DMS153 (cell line): ENCODE measurements at regions not wholly inside any gene's neighbourhood (a gene's known extent, or its start where the extent isn't known, plus 50 kb on each side); places are given as distances from the start of the nearest gene placed in this dataset.

Experiments used
- DNase-seq: peaks from one replicate; lab custom pipeline; 2025; lab: John Stamatoyannopoulos, UW

DNA sequence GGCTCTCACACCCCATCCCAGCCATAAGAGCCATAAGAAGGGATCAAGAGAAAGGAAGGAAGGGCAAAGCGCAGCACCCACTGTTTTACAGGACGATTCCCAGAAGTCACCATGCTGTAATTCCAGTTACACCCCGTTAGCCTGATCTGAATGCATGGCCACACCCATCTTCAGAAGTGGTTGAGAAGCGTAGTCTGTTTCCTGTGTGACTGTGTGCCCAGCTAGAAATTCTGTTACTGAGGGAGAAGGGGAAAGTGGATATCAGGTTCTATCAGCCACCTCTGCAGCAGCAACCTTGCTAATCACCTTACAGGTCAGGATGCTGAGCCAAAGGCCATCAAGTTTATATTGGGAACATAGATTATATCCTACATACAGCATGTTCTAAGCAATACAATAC is 260.0 kb downstream of the ABHD5 start:
- peak; percentile 53 for DNase-seq

DNA sequence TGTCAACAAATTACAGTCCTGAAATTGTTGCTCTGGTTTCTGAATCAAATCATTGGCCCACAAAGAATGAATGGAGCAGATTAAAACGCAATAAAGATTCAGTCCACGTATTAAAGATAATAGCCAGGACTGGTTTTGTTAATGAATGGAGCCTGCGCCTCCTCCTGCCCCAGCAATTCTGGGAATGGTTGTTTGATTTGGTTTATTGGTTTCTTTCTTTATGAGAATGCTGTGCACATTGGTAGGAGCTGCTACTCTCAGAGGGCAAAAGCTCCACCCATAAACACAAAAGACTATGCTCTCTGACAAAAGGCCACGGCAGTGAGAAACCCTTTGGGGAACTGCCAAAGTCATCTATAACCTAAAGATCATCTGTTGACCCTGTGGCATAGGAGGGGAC is 261.1 kb downstream of the ABHD5 start:
- peak; percentile 49 for DNase-seq

DNA sequence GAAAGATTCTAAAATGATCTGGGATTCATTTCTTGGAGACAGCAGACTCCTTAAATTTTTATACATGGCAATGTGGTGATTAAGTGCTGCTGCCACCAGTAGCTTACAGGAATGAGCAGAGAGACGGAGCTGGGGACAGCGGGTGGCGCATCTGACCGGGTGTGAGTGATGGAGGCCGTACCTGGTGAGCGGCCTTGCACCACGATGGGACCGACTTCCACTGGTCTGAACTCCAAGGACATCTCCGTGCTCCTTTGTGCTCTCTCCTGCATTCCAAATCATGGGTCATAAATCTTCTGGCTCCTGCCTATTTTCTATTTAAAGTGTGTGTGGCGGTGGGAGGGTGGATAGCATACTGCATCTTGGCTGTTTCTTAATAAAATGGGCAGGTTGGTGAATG is 262.6 kb downstream of the ABHD5 start:
- DNase-seq = no peak

DNA sequence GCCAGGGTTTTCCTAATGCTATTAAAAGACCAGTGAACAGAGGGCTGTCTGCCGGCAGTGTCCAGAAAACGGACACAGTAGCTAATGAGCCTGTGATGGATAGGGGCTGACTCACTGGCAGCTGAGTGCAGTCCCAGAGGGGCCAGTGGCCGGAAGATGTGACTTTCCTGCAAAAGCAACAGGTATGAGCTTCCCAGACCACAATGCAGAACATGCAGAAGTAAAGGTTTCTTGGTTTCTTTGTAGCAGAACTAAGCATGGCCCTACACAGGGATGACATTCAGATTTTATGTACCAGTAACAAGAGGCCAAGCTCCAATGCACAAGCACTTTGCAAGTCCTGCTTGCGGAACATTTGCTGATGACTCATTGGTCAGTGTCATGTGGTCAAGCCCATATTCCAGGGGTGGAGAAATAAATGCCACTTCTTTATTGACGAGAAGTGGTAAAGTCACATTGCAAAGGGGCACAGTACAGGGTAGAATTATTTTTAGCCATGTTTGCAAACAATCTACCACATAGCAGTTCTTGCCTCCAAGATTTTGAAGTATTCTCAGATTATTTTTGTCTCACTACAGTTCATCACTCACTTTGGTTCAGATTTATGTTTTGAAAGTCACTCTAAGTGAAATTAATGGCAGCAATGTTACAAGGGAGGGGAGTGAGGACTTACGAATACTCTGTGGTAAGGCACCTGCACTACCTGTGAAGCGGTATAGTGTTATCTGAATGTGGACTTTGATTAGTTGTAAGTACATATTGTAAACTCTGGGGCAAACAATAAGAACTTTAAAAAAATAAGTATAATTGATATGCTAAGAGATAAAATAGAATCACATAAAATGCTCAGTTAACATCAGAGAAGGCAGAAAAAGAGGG is 263.3 kb downstream of the ABHD5 start:
- DNase-seq = no peak

DNA sequence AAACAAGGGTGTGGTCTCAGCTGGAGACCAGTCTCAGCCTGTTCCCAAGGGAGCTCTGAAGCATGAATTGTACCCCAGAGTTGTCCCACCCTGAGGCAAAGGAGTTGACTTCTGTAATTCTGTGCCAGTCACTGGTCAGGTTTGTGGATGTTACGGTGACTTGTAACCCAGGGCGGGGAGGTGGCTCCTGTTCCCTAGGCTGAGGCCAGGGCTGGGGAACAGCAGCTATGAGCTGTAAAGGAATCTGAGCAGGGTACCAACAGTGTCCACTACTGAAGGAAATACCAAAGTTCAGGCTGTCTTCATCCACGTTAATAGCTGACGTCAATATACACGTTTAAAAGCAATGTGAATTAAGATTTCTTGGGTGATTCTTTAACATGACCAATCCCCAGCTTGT is 266.2 kb downstream of the ABHD5 start:
- DNase-seq = no peak

DNA sequence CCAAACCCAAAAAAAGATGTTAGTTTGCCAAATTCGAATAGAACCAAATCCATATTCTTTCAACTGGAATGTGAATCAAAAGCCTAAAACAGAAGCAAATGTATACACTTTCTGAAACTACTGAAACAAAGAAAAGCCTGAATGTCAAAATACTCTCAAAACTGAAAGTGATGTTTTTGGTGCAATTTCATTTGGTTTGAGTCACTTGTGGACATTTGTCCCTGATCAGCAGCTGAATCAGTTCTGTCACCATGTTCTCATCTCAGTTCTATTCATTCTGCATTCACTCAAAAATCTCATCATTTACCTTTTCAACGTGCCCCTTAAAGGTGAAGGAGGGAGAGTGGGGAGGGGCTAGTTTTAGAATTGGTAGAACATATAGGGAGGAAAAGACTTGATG is 266.8 kb downstream of the ABHD5 start:
- DNase-seq = no peak

DNA sequence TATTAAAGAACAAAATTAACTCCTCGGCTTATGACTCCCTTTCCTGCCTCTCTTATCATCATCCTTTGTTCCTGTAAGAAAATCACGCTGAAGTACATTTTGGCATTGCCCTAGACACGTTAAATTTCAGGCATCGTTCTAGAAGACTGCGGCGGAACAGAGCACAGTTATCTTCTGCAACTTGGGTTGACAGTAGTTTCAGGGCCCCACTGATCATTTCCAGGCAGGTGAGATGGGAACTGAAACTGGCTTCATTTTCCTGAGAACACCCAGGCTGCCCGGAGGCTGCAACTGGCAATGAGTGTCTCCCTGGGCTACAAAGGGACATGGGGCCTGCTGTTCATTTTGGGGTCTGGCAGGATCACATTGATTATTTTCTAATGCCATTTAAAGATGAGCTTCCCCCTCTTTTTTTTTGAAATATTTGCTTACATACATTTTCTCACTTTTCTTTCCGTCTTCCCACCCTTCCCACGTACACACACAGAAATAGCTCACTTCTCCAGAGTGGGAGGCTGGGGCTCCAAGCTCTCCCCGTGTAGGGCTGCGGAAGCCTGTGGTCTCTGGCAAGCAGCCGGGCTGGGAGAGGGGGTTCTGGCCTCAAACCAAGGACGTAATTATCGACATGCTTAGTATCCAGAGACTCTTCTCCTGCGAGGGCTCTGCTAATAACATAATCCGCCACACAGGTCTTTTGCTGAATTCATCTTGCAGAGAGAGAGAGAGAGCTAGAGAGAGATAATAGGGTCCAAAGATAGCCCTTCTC is 267.4 kb downstream of the ABHD5 start:
- no peak for DNase-seq

DNA sequence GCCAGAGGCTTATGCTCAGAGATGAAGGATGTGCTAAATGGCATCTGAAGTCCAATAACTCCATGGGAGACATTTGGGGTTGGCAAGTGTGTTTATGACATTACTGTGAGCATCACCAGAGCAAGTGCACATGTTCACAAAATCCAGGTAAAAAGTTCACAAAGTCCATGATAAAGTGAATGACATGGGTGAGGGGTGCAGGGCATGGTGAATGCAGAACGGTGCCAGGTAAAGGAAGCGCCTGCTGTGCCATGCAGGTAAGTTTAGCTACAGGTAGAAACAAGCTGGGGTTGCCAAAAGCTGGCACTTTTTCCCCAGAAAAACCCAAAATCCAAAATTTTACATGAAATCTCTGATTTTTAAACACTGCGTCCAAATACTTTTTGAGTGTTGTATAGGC is 268.2 kb downstream of the ABHD5 start:
- no peak for DNase-seq

DNA sequence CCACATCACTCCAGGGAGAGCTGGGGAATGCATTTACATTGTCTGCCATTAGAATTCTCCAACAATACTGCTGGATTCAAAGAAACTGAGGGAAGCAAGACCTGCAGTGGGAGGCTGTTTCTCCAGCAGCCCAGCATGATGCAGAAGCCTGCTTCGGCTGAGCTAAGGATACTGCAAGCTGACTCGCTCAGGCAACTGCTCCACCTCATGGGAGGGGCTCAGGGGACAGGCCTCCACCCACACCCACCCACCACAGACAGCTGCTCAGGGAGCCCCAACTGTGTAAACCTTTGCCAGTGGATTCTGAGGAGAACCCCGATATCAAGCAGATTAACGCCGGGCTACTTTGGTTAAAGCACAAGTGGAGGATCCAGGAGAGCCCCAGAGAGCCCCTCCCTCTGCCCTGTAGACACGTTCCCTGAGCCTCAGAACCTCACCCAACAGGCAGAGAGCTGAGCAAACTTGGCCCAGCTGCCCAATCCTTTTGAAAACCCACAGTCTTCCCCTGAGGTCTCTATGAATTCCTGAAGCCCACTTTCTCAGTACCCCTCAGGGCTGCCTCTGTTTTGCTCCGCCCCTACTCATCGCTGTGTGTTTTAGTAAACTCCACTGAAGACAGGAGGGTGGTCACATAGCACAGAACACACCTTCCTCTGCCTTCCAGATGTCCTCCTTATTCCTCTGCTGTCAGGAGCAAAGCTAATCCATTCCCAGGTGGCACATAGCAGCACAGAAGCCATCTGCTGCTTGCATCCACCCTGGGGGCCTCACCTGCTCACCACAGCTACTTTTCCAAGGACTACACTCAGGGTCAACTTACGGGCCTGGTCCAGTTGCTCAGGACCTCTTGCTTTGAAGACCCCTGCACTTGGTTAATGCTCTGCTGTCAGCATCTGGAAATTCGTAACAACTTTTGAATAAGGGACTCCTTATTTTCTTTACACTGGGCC is 269.0 kb downstream of the ABHD5 start:
- DNase-seq = no peak

DNA sequence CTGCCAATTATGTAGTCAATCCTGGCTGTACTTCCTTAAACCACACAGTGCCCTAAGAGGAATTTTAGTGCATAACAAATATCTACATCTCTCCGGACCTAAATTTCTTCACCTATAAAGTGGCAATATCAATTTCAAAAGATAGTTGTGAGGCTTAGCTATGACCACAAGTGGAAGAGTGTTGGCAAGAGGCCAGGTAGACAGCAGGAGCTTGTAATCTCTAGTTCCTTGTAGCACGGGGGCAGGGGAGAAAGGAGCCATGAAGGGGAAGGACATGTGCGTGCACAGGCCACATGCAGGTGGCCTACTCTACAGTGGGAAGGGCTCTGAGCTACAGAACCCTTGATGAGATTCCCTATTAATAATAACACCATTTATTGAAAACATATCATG is 269.7 kb downstream of the ABHD5 start:
- DNase-seq = peak; percentile 17

DNA sequence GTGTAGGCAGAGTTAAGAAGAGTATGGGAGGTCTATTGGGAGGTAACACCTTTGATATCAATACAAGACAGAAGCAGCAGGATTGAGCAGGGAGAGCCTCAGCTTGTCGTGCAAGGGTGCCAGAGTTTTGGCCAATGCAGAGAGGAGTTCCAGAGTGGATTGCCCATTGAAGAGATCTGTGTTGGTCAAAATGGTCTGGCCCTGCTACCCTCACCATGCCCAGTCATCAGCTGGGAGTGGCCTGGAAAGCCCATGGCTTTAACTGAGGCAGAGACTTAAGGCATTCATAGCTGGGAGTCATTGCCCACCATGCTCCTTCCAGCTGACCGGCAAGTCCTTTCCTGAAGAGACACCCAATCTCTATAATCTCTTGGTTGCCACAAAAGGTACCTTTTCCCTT is 271.3 kb downstream of the ABHD5 start:
- no peak for DNase-seq

DNA sequence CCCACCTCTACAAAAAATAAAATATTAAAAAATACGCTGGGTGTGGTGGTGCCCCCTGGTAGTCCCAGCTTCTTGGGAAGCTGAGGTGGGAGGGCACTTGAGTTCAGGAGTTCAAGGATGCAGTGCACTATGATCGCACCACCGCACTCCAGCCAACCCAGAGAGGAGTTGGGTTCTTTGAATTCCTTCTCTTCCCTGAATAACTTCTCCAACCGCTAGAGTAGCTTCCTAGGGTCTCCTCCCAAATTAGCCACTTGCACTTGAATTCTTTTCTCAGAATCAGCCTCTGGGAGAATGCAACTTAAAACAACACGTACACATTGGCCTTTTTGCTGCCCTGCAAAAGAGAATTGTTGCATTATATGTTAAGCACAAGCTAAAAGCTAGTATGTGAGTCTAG is 272.5 kb downstream of the ABHD5 start:
- no peak for DNase-seq

DNA sequence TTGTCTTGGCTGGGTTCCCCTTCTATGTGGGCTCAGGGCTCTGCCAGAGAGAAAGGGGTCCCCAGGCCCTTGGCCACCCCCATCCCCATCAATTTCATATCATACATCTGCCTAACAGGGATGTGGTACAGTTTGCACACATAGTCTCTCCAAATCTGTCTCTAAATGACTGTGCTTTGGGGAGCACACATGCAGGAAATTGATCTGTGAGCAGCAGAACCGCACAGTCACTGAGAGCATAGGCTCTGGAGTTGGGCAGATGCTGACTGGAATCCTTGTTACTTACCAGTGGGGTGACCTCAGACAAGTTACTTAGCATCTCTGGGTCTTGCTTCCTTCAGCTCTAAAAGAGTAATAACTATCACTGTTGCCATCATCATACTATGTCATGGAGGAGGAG is 273.9 kb downstream of the ABHD5 start:
- no peak for DNase-seq

DNA sequence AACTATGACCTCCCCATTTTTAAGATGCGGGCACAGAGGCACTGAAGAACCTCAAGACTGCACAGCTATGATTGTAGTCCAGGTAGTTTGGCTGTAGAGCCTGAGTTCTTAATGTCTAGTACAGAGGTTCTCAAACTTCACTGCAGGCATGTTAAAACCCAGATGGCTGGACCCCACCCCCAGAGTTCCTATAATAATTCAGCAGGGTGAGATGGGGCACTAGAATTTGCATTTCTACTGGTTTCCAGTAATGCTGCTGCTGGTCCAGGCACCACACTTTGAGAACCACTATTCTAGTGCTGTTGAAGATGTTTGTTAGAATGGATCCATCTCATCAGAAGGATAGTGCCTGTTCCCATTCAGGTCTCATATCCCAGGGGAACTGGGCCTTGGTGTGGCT is 274.9 kb downstream of the ABHD5 start:
- no peak for DNase-seq

DNA sequence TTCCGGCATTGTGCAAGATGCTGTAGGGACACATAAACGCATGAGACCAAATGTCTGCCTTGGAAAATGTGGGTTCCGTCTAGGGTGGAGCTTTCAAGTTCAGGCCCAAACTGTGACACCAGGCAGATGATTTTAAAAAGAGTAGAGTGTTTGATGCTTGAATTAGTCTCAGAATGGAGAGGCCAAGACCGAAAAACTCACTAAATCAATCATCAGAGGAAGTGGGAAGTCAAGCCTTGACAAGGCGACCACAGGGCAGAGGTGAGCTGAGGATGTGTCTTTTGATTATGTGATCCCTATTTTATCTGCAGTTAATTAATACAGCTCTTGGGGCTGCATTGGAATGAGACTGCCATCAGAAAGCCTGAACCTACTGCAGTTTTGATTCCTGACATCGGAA is 275.4 kb downstream of the ABHD5 start:
- no peak for DNase-seq

DNA sequence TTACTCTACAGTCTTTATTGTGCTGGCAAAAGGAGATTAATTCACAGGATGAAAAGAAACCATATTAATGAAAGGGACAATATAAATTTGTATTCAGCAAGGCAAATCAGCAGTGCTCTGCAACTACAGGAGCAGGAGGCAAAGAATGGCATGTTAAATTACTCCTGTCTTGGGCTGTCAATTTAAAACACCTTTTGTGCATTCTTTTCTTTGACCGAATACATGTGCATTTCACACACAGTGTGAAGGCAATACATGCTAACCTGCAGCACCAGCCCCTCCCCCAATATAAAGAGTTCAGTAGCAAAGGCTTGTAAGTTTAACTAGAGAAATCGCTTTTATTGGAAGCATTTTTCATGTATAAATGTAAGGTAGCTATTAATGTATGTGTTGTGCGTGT is 275.2 kb upstream of the TOPAZ1 start:
- DNase-seq = no peak

DNA sequence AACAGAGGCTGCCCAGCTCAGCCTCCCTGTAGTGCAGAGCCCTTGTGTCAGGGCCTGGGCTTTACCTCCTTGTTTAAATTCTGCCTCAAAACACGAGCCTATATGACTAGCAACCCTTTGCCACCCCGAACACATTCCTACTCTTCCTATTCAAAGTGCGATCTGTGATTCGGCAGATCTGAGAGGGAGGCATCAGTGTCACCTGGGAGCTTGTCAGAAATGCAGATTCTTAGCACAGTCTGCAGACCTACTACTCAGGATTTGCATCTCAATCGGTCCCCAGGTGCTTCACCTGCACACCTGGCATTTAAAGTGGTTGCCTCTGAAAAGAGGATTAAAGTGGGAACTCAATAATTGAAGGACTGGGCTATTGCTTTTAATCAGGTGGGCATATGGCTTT is 273.2 kb upstream of the TOPAZ1 start:
- DNase-seq = peak; percentile 18

DNA sequence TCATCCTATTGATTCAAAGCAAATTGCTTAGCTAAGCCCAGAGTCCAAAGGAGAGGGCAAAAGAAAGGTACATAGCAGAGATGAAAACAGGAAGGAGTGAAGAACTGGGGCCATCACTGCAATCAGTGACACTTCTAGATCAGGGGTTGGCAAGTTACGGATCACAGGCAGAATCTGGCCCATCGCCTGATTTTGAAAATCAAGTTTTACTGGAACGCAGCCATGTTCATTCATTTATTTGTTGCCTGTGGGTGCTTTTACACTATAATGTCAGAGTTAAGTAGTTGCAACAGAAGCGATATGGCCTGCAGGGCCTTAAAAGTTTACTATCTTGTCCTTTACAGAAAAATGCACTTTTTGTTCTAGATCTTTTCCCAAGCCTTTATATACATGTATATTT is 271.7 kb upstream of the TOPAZ1 start:
- no peak for DNase-seq

DNA sequence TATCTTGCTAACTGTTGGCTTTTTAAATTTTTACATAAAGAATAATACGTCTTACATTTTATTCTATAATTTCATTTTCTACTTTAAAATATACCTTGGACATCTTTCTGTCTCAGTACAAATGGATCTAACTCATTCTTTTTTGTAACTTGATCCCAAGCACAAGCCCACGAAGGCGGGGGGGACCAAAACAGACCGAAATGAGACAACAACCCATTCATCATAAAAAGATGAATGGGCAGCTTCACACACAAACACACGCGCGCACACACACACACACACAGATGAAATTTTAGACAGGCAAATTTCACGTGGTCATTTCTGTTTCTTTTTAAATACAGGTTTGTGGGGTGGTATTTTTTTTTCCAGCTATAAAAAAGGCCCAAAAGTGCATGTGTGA is 271.3 kb upstream of the TOPAZ1 start:
- DNase-seq = no peak

DNA sequence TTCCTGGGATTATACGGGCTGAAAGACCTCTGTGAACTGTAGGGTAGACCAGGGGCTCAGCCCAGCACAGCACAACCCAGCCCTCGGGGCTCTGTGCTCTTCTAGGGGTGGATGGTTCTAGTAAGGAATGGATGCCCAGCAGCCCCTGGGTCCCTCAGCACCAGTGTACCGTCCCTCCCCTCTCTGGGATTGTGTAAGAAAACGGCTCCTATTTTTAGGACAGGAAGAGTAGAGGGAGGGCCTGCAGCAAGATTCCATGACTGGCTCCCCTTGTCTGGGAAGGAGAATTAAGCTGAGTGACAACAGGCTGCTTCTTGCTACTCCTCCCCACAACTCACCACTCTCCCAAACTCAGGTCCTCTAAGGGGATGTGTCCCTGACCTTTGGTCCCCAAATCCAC is 270.8 kb upstream of the TOPAZ1 start:
- no peak for DNase-seq

DNA sequence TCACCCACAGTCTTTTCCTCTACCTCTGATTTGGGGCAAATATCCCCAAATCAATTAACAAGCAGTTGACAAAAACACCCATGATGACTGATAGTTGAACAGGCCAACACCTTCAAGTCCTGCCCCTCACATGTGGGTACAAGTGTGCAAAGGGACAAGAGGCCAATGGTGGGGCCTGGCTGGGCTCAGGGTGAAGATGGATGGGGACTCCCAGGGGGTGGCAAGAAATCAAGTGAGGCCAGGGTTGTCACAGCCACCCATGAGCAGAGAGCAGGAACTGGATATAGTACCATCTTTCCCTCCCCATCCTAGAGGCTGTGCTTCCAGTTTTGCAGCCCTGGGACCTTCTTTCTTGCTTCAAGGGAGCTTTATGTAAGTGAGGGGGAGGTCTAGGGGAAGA is 270.2 kb upstream of the TOPAZ1 start:
- no peak for DNase-seq

DNA sequence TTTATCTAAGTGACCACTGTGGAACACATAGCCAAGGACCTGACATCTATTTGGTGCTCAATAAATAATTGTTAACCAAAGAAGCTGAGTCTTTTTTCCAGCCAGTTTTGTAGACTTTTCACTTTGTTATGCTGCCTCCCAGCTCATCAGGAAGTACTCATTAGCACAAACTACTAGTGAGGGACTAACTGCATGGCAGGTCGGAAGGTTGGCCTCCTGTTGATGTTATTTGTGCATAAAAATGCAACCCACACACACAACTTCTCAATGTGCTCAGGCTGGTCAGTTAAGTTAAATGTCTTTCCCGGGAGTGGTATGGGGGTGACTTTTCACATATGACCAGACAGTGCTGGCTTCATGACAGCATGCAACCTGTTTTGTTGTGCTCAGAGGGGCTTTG is 263.0 kb upstream of the TOPAZ1 start:
- no peak for DNase-seq
